Right ventricle myocardium superior (tissue), 1 donor: ENCODE measurements at regions not wholly inside any gene's neighbourhood (a gene's known extent, or its start where the extent isn't known, plus 50 kb on each side); places are given as distances from the start of the nearest gene placed in this dataset.

ENCODE experiments used
- ATAC-seq: fragments of 200-7000 bp; cut with Tn5 transposase; one replicate; pipeline ENCODE4 v1.9.1; 2020; ENCODE audit warnings: mild to moderate bottlenecking; ENCODE audit not compliant: poor library complexity
- DNase-seq: peaks from one replicate; pipeline ENCODE4 v3.0.0-alpha.2; 2020
- intact Hi-C: fragments of 100-400 bp; cut with DNase I; formaldehyde crosslinking; loops from one replicate; pipeline ENCODE4 v1.11.2; 2022
- donor health status: DM: no; HTN: yes; CAD: no; lungs with severe emphysema.

DNA sequence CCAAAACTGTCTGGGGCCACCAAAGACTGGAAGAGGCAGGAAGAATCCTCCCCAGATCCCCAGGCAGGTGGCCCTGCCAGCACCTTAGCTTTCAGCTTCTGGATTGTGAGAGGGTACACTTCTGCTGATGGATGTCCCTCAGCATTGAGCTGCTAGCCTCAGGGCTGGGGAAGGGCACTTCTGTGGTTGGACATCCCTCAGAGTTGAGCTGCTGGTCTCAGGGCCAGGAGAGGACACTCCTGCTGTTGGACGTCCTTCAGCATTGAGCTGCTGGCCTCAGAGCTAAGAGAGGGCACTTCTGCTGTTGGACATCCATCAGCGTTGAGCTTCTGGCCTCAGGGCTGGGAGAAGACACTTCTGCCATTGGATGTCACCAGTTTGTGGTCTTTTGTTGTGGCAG is 83.8 kb upstream of the FCN1 start:
- ATAC-seq: no peak

DNA sequence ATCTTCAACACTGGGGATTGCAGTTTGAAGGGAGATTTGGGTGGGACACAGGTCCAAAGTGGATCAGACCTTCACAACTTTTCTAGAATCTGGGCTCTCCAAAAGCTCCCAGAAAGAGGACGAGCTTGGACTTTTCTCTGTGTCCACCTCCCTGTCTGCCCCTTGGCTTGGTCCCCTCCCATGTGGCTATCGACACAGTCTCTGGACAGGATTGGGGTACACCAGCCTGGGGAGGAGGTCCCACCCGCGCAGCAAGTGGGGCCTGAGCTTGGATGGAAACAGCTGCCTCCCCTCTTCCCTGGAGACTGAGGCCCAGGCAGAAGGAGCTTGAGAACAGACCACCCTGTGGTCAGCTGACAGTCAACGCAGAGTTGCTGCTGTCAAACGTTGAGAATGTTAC is 84.6 kb upstream of the FCN1 start:
- intact Hi-C loops: no loop called here
- ATAC-seq (no peak), DNase-seq (no peak)

More for the DNA sequence above, 83.8 kb upstream of the FCN1 start:
- DNase-seq: no peak
- intact Hi-C loops: no loop called here

DNA sequence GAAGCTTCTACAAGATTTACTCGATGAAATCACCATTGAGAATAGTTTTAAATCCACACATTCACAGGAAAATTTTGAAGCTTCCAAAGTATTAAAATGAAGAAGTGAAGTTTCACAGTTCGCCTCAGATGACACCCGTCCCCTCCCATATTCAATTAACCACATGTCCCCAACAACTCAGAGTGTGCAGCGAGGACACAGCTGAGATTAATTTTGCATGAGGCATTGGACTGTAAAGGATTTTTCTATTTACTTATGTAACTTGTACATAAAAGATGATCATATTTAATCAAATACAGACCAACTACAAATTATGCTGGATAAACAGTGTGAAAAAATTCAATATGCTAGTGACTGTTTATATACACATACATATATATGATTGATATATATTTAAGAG is 84.7 kb upstream of the OLFM1 start:
- intact Hi-C loops: no loop called here
- no peak for ATAC-seq
- DNase-seq: no peak

DNA sequence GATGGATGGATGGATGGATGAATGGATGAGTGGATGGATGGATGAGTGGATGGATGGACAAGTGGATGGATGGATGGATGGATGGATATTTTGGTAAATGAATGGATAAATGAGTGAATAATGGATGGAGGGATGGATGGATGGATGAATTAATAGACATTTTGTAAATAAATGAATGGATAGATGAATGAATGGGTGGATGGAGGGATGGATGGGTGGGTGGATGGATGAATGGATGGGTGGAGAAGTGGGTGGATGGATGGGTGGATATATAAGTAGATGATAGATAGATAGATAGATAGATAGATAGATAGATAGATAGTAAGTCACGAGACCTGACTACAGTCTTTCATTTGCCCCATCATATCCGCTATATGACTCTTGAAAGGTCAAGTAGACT is 82.7 kb upstream of the OLFM1 start:
- intact Hi-C loops: no loop called here
- no peak for ATAC-seq
- no peak for DNase-seq

DNA sequence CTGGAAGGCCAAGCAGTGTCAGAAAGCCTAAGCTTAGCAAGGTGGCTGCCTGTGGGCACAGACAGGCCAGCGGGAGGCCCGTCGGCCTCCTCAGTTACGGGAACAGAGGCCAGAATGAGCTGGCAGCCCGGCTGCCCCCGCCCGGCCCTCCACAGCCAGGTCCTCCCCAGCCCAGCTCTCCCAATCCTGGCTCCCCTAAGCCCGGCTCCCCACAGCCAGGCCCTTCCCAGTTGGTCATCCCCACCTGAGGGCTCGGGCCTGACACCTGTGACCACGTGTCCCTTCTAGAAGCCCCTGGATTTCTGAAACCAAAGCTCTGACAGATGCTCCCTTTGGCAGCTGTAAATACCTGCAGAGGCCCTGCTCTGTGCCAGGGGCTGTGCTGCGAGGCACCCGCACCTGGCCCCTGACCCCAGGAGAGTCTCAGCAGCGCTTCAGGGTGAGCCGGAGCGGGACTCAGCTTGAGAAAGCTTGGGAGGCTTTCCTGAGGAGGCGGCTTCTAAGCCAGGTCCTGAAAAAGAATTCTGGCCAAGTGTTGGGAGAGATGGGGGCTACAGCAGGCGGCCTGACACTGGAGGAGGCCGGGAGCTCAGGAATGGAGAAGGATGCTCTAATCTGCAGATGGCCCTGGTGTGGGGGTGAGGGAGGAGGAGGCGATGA is 80.4 kb upstream of the OLFM1 start:
- ATAC-seq (no peak), DNase-seq (no peak)
- intact Hi-C loops: no loop called here

DNA sequence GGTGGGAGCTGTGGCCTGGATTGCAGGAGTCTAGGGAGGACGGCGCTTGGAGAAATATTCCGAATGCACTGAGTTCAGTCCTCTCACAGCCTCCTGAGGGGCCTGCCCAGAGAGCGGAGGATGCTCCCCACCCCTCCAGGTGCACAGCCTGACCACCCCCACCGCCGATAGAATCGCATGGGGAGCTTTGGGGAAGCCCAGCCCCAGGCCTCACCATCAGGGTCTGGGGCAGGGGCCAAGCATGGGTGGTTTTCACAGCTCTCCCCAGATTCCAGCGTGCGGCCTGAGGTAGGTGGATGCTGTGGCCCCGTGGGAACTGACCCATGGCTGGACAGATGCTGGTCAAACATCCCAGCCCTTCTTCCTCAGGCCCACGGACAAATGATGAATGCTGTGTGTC is 79.9 kb upstream of the OLFM1 start:
- no peak for ATAC-seq
- intact Hi-C loops: no loop called here
- no peak for DNase-seq

DNA sequence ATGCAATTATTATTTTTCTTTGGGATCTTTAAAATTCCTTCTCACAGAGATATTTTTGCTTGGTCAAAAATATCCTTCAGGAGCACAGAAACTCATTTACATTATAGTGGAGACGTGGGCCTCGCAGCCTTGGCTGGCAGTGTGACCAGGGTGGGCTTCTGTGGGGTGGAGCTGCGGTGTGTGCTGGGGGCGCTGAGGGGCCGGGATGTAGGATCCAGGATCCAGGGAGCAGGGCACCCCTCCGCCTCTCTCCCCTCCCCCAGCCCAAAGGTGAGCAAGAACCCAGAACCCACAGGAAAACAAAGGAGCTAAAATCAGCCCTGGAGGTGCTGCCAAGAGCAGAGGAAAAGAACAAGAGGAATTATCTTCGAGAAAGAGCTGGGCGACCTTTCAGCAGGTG is 79.1 kb upstream of the OLFM1 start:
- ATAC-seq (no peak), DNase-seq (no peak)
- intact Hi-C loops: no loop called here

DNA sequence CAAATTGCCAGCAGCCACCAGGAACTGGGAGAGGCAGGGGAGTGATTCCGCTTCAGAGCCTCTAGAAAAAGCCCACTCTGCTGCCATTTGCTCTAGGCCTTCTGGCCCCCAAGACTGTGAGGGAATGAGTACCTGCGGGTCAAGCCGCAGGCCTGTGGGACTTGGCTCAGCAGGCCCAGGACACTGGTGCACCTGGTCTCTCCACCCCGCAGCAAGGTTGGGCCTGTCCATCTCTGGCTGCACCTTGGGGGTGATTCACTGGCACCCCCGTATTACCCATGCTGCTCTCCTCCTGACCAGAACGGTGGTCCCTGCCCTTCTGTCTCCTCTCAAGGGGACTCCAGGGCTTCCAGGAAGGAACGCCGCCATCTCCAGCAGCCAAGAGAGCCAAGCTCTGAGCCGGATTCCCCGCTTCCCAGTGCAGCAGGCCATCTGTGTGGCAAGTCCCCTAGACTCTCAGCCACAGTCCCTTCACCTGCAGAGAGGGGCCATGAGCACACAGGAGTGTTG is 78.4 kb upstream of the OLFM1 start:
- no peak for DNase-seq
- intact Hi-C loops: no loop called here
- no peak for ATAC-seq

DNA sequence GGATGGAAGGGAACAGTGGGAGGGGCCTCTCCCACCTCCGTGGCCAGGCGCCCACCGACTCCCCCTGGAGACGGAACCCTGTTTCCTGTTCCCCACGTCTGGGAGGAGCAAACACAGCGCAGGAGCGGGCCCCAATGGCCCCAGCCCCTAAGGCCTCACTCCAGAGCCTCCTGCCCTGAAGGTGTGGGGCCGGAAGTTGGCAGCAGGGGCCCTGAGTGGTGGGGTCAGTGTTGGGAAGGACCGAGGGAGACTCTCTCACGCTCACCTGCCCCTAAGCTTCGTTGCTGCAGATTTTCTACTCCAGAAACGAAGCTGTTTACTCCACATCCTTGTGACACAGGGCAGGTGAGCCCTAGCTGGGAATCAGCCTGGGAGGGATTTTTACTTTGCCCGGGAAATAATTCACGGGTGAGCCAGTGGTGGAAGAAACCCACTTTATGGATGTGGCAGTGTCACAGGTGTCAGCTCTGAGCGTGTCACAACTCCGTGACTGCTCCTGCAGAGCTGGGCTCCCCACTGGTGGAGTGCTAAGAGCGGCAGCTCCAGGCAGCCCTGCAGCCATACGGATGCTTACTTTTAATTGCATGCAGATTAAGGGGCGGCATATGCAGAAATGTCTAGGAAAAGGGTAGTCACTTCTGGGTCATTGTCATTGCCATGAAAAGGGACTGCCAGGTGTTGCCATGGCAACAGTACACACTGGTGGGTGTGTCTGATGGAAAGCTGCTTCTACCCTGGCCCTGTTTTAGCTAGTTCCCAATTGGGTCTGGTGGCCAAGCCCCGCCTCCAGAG is 77.5 kb upstream of the OLFM1 start:
- intact Hi-C loops: no loop called here
- DNase-seq: no peak
- ATAC-seq: no peak

DNA sequence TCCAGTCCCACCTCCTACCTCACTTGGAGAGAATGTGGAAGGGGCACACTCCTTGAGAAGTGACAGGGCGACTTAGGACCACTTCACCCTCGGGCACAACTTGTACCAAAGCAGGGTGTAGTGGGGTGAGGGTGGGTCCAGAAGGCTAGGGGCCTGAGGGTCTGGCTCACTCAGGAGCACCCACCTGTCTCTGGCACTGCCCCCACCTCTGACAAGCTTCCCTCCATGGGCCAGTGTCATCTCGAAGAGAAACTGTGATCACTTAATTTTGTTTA is 76.9 kb upstream of the OLFM1 start:
- DNase-seq (no peak), ATAC-seq (no peak)
- intact Hi-C loops: no loop called here

DNA sequence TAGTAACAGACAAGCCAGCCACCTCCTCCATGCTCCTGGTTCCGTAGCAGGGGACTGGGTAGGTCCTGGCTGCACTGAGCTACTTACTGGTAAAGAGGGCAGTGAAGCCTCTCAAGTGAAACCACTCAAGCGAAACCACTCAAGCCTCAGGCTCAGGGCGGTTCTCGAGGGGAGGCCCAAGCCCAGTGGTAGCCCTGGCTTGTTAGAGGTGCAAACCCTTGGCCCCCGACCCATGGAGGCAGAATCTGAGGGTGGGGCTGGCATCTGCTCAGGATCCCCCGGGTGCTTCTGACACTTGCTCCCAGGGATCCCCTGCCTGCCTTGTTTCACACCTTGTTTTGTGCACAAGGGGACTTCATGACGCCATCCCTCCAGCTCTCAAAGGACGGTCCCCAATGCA is 76.5 kb upstream of the OLFM1 start:
- ATAC-seq (no peak), DNase-seq (no peak)
- intact Hi-C loops: no loop called here

DNA sequence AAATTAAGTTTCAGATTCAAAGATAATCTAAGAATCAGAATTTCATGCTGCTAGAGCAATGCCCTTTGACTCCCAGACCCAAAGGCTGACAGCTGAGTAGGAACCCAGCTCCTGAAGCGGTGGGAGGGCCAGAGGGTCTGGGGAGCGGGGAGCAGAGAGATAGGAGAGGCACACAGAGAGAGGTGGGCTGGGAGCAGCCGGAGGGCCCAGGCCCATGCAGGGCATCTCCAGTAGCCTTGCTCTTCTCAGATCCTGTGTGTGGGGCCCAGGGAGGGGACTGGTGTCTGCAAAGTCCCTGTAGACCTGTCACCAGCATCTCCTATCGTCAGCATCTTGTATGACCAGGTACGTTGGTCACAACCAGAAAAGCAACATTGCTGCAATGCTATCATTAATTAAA is 75.3 kb upstream of the OLFM1 start:
- DNase-seq: no peak
- intact Hi-C loops: no loop called here
- ATAC-seq: no peak

DNA sequence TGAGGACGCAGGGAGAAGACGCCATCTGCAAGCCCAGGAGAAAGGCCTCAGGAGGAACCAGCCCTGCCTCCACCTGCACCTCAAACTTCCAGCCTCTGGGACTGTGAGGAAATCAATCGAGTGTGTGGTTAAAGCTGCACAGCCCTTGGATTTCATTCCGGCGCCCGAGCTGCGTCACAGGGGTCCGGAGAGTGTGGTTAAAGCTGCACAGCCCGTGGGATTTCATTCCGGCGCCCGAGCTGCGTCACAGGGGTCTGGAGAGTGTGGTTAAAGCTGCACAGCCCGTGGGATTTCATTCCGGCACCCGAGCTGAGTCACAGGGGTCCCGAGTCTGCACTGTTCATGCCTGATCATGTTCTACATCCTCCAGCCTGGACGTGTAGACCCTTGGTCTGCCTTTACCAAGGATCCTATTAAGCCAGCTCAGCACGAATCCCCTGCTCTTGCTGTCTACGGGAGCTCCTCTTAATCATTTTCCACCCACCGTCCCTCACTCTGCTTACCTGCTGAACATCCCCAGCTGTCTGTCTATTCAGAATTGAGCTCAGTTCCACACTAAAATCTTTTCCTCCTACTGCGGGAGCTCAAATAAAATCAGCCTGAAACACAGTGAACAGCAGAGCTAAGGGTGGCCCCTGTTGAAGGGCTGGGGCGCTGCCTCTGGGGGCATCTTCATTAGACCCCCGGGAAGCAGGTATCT is 73.0 kb upstream of the OLFM1 start:
- intact Hi-C loops: no loop called here

DNA sequence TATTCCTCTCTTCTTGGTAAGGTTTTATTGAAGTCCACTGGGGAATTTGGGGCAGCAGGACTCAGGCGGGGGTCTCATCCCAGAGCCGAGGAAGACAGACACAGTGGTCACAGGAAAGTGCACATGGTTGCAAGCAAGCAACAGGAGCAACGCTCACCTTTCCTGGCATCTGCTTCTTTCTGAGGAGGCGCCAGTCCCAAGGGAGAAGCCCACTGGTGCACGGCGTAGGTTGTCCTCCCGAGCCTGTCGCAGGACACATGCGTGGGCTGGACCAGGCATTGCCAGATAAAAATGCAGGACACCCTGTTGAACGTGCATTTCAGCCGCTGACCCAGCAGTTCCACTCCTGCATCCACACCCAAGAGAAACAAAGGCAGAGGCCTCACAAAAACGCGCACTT is 72.4 kb upstream of the OLFM1 start:
- ATAC-seq (no peak), DNase-seq (no peak)
- intact Hi-C loops: no loop called here

More for the DNA sequence above, 73.0 kb upstream of the OLFM1 start:
- DNase-seq: no peak
- no peak for ATAC-seq

DNA sequence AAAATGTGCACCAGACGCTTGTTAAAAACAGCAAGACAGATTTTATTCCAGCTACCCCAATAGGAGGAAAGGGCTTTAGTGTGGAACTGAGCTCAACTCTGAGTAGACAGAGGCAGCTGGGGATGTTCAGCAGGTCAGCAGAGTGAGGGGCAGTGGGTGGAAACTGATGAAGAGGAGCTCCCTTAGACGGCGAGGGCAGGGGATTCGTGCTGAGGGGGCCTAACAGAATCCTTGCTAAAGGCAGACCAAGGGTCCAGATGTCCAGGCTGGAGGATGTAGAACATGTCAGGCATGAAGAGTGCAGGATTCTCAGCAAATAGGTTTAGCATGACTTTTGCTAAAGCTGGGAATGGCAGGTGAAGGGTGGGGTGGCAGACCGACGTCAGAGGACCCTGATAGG is 71.9 kb upstream of the OLFM1 start:
- no peak for ATAC-seq

DNA sequence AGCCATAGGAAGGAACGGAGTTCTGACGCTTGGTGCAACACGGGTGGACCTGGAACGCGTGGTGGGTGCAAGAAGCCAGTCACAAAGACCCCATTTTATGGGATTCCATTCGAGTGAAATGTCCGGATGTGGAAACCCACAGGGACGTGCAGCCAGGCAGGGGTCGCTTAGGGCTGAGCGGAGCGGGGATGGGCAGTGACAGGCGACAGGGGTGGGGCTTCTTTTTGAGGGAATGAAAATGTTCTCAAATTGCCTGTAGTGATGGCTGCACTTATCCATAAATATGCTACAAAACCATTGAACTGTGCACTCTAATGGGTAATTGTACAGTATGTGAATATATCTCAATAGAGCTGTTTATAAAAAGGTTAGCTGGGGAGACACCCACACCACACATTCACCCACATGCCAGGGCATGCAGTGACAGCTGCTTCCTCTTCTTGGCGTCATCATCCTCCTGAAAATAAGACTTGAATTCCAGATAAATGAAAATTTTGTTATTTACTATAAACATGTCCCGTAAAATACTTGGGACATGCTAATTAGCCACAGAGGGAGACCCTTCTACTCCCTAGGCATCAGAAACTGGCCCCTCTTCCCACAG is 71.3 kb upstream of the OLFM1 start:
- intact Hi-C loops: no loop called here
- no peak for DNase-seq

More for the DNA sequence above, 71.9 kb upstream of the OLFM1 start:
- intact Hi-C loops: no loop called here
- DNase-seq: no peak

DNA sequence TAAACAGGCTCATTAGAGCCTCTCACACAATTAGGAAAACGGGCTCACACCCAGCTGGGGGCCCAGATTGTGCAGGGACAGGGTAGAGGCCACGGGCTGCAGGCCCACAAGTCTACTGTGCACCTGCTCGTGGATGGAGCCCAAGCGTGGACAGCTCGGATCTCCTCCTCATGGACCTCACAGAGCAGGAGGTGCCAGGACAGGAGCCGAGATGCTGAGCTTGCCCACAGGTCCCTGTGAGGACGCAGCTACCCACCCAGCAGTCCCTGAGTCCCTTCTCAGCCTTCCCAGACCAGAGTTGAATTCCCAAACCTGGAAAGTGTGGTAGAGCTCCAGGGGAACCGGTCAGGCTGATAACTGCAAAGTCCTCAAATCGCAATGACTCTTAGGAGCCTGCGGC is 70.6 kb upstream of the OLFM1 start:
- intact Hi-C loops: no loop called here
- ATAC-seq (no peak), DNase-seq (no peak)

More for the DNA sequence above, 71.3 kb upstream of the OLFM1 start:
- ATAC-seq: no peak

DNA sequence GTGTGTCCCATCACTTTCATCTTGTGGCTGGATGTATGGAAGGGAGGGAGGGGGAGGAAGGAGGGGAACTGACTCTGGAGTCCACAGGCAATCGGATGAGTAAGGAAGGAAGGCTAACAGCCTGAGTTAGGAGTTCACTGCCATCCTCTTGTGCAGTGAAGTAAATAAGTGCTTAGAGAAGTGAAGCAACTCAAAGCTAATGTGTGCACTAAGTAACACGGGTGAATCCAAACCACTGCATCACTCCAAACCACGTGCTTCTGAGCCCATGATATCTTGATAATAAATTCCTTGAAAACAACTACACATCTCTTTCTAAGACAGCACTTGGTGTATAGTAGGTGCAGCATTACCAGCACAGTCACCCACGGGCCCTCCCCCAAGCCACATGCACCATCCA is 69.6 kb upstream of the OLFM1 start:
- intact Hi-C loops: no loop called here
- DNase-seq (no peak), ATAC-seq (no peak)

DNA sequence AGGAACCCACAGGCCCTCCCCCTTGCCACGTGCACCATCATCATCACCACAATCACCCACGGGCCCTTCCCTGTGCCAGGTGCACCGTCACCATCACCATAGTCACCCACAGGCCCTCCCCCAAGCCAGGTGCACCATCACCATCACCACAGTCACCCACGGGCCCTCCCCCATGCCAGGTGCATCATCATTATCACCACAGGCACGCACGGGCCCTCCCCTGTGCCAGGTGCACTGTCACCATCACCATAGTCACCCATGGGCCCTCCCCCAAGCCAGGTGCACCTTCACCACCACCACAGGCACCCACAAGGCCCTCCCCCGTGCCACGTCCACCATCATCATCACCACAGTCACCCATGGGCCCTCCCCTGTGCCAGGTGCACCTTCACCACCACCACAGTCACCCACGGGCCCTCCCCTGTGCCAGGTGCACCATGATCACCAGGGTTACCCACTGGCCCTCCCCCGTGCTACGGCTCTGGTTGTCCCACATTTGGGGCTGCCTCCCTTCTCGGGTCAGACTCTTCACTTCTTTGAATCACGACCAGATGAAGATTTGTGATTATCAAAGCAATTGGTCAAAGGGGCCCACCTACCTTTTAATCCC is 69.1 kb upstream of the OLFM1 start:
- no peak for DNase-seq
- ATAC-seq: no peak
- intact Hi-C loops: no loop called here
